HAP-1 (cell line): ENCODE measurements at regions not wholly inside any gene's neighbourhood (a gene's known extent, or its start where the extent isn't known, plus 50 kb on each side); places are given as distances from the start of the nearest gene placed in this dataset.

Experiments
- DNase-seq, 2 experiments: peaks; one replicate each; pipeline ENCODE4 v3.0.0-alpha.2; 2016 to 2020; ENCODE audit warnings: low spot score in 2 of 2
- H3K27me3 ChIP-seq: fragments of 250-450 bp; sonication (Bioruptor Pico); 2 replicates; pipeline ENCODE4 v1.5.1; 2020; ENCODE audit warnings: low read depth, mild to moderate bottlenecking, moderate library complexity
- H3K36me3 ChIP-seq: fragments of 250-450 bp; sonication (Bioruptor Pico); replicated peaks from 2 replicates; pipeline ENCODE4 v1.5.1; 2020; ENCODE audit warnings: mild to moderate bottlenecking
- H3K4me1 ChIP-seq: fragments of 250-450 bp; sonication (Bioruptor Pico); 2 replicates; pipeline ENCODE4 v1.5.1; 2020; ENCODE audit warnings: mild to moderate bottlenecking
- H3K4me3 ChIP-seq: fragments of 250-450 bp; sonication (Bioruptor Pico); 2 replicates; pipeline ENCODE4 v1.5.1; 2020; ENCODE audit warnings: mild to moderate bottlenecking, moderate library complexity
- H3K9me3 ChIP-seq: fragments of 250-450 bp; sonication (Bioruptor Pico); 2 replicates; pipeline ENCODE4 v1.5.1; 2020; ENCODE audit warnings: mild to moderate bottlenecking, moderate library complexity
- in situ Hi-C: fragments of 300-500 bp; cut with MboI; formaldehyde crosslinking; loops from 3 replicates; pipeline ENCODE4 v1.14.3; 2020; ENCODE audit warnings: low sequenced_read_pairs, inconsistent platforms, mixed read lengths

DNA sequence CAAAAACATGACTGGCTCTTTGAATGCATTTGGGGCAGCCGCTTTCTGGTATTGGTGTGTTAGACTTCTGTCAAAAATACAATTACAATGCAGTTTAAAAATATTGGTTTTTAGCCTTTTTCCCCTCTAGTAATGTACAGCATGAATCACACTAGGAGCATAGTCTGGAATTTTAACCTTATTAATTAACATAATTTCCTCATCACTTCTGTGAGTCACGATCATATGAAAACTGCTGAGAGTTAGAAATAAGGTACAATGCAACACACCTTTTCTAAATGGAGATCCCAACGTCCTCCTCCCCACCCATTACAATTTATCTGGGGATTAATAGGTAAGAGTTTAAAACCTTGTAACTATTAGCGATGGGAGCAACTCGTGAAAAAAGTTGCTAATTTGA lies 297.1 kb upstream of the RIMS1 start:
- Histone ChIP-seq H3K27me3 (no peaks in the 10 kb centered on the region), H3K36me3 (no peaks in the 10 kb centered on the region), H3K4me1 (no peaks in the 10 kb centered on the region), H3K4me3 (no peak overlapping the region), H3K9me3 (no peaks in the 10 kb centered on the region)
- in situ Hi-C loops: no loop called here
- no peak for DNase-seq

- H3K4me1 ChIP-seq: no peaks in the 10 kb centered on the region
- H3K4me3 ChIP-seq: no peak overlapping the region
- no peak for DNase-seq
- no peaks in the 10 kb centered on the region for H3K36me3 ChIP-seq
- no peaks in the 10 kb centered on the region for H3K9me3 ChIP-seq
- H3K27me3 ChIP-seq: no peaks in the 10 kb centered on the region
- in situ Hi-C loops: no loop called here
Measured at GRCh38 chr6:71592643-71593042, 293.7 kb upstream of the RIMS1 start.

GRCh38 chr6:71599359-71599758 lies 287.0 kb upstream of the RIMS1 start:
- in situ Hi-C loops: no loop called here
- Histone ChIP-seq H3K27me3 (no peaks in the 10 kb centered on the region), H3K4me1 (no peaks in the 10 kb centered on the region), H3K4me3 (no peak overlapping the region), H3K9me3 (no peaks in the 10 kb centered on the region), H3K36me3 (no peaks in the 10 kb centered on the region)
- no peak for DNase-seq

DNA sequence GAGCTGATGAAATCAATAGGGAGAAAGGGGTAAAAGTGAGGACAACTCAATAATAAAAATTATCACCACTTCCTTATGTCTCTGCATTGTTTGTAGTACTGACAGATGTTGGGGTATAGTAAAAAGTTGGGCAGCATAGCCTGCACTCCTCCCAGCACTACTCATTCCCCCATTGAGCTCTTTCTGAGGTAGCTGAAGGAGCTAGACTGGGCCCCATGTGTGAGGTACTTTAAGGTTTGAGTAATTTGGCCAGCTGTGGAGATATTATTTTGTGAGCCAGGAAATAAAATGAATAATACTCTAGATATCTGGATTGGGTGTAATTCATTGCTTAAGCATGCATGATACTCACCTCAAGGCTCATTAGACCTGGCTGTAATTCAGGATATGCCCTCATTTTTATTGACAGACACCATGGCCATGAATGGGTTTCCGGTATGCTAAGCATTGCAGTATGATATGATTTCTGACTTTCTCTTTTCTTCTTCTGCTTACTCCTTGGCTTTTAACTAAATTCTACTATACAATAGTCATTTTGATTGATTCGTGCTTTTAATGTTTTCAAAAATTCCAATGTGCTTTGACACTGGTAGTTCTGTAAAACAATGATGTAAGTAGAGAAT lies 283.9 kb upstream of the RIMS1 start:
- Histone ChIP-seq H3K36me3 (no peaks in the 10 kb centered on the region), H3K4me1 (no peaks in the 10 kb centered on the region), H3K9me3 (no peaks in the 10 kb centered on the region), H3K27me3 (no peaks in the 10 kb centered on the region), H3K4me3 (no peak overlapping the region)
- in situ Hi-C loops: no loop called here
- no peak for DNase-seq

DNA sequence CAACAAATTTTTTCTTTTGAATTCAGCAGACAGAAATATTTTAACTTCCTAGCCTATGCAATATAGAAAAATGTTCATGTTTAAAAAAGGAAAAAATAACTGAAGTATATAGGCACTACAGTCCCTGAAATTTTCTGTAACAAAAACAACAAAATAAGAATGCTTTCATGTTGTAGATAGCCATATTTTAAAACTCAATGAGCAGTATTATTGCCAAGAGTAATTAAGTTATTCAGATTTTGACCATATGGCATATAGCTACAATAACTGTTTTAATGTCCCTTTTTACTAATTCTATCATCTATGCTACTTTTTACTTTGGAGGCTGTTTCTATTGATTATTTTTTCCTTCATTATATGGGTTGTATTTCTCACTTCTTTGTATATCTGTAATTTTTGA lies 283.3 kb upstream of the RIMS1 start:
- Histone ChIP-seq H3K36me3 (no peaks in the 10 kb centered on the region), H3K9me3 (no peaks in the 10 kb centered on the region), H3K4me1 (no peaks in the 10 kb centered on the region), H3K27me3 (no peaks in the 10 kb centered on the region), H3K4me3 (no peak overlapping the region)
- in situ Hi-C loops: no loop called here
- no peak for DNase-seq

DNA sequence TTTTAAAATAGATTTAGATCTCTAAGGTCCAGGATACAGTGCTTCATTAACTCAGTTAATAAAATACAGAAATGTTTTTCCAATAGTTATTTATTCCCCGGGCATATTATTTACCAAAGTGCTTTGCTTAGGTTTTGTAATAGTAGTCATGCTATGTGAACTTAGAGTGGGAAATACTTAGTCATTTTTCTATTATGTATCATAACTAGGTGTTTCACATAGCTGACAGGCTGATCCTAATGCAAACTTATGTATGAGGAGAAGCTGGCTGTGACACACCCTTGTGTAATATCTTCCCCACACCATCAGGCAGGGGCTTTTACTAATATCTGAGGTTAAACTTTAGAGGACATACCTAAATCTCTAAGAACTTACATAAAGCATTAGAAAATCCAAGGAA lies 277.7 kb upstream of the RIMS1 start:
- no peaks in the 10 kb centered on the region for H3K4me1 ChIP-seq
- no peak overlapping the region for H3K4me3 ChIP-seq
- in situ Hi-C loops: no loop called here

DNA sequence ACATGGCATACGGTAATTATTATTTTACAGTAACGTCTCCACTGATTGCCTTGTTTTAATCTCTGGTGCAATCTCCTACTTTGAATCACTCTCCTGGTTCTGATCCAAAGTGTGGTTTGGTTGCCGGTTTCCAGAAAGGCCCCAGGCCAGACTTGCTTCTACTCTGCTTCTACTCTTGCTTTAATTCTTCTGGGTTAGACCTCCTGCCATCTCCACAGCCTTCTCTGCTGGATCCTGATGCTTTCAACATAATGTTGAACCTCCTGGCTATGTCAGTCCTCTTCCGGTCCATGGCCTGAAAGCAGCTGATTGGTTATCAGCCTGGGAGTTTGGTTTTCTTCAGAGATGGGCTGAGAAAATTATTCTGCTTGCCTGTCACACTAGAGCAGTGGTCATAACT lies 266.5 kb upstream of the RIMS1 start:
- Histone ChIP-seq H3K9me3 (no peaks in the 10 kb centered on the region), H3K4me3 (no peak overlapping the region), H3K4me1 (no peaks in the 10 kb centered on the region), H3K27me3 (no peaks in the 10 kb centered on the region; the same call in 1 of the 2 replicates), H3K36me3 (no peaks in the 10 kb centered on the region)
- in situ Hi-C loops: no loop called here
- no peak for DNase-seq

More for the DNA sequence above, 277.7 kb upstream of the RIMS1 start:
- peaks cover 6% of the 10 kb centered on the region; the same call in 1 of the 2 replicates for H3K27me3 ChIP-seq
- no peak for DNase-seq
- no peaks in the 10 kb centered on the region for H3K9me3 ChIP-seq
- H3K36me3 ChIP-seq: no peaks in the 10 kb centered on the region

- H3K27me3 ChIP-seq: no peaks in the 10 kb centered on the region; the same call in 1 of the 2 replicates
- in situ Hi-C loops: no loop called here
- H3K9me3 ChIP-seq: no peaks in the 10 kb centered on the region
- no peak overlapping the region for H3K4me3 ChIP-seq
- DNase-seq: peak in 1 of 2 experiments; percentile 10
- no peaks in the 10 kb centered on the region for H3K4me1 ChIP-seq
- H3K36me3 ChIP-seq: no peaks in the 10 kb centered on the region
Measured at GRCh38 chr6:71621918-71622519, 264.3 kb upstream of the RIMS1 start.

DNA sequence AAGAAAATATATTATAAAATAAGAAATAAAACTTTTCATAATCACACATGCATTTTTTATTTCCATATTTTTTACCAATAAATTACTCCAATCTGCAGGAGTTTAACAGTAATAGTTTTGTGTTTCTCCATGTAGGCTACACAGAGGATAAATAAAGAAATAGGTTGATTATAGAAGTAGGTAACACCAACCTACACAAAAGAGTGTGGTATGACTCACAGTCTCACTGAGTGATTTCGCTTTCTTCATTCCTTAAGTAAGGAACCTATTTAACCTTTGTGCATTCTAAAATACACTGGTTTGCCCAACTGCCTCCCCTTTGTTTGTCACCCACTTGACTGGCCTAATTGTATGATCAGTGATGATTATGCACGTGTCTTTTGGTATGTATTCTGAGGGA lies 244.2 kb upstream of the RIMS1 start:
- Histone ChIP-seq H3K27me3 (0 out of 2 replicates have a peak, but pooled peaks cover 2% of the 10 kb centered on the region), H3K36me3 (no peaks in the 10 kb centered on the region), H3K4me3 (no peak overlapping the region), H3K9me3 (no peaks in the 10 kb centered on the region), H3K4me1 (no peaks in the 10 kb centered on the region)
- no peak for DNase-seq
- in situ Hi-C loops: no loop called here

GRCh38 chr6:71642793-71643192 lies 243.6 kb upstream of the RIMS1 start:
- Histone ChIP-seq H3K36me3 (no peaks in the 10 kb centered on the region), H3K4me1 (no peaks in the 10 kb centered on the region), H3K27me3 (0 out of 2 replicates have a peak, but pooled peaks cover 2% of the 10 kb centered on the region), H3K9me3 (no peaks in the 10 kb centered on the region), H3K4me3 (no peak overlapping the region)
- in situ Hi-C loops: no loop called here
- DNase-seq: no peak

DNA sequence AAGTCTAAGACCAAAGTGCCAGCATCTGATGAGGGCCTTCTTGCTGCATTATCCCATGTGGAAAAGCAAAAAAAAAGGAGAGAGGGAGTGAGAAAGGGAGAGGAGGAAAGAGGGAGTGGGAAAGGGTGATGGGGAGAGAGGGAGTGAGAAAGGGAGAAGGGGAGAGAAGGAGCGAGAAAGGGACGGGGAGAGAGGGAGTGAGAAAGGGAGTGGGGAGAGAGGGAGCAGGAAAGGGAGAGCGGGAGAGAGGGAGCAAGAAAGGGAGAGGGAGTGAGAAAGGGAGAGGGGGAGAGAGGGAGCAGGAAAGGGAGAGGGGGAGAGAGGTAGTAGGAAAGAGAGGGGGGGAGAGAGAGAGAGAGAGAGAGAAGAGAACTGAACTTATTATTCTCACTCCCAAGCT lies 241.1 kb upstream of the RIMS1 start:
- H3K4me1 ChIP-seq: no peaks in the 10 kb centered on the region
- H3K9me3 ChIP-seq: no peaks in the 10 kb centered on the region
- no peak overlapping the region for H3K4me3 ChIP-seq
- H3K27me3 ChIP-seq: 0 out of 2 replicates have a peak, but pooled peaks cover 2% of the 10 kb centered on the region
- in situ Hi-C loops: no loop called here
- no peaks in the 10 kb centered on the region for H3K36me3 ChIP-seq
- no peak for DNase-seq

DNA sequence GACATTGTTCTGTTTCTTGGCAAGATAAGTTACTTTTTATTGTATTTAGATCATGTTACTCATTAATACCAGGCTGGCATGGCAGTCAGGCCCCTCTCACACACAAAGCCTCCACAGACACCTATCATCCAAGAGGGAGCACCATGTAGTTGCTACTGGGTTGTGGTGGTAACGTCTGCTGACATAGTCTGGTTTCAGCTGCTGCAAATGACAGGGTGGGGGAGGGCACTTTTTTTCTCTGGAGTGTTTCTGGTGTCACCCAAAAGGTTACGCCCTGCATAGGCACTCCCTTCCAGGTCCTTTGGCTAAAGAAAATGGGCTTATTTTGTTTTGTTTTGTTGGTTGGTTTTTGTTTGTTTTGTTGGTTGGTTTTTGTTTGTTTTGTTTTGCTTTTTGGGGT lies 236.4 kb upstream of the RIMS1 start:
- H3K4me1 ChIP-seq: no peaks in the 10 kb centered on the region
- no peak for DNase-seq
- no peaks in the 10 kb centered on the region for H3K9me3 ChIP-seq
- H3K4me3 ChIP-seq: no peak overlapping the region
- H3K27me3 ChIP-seq: peaks cover 4% of the 10 kb centered on the region; the same call in 1 of the 2 replicates
- no peaks in the 10 kb centered on the region for H3K36me3 ChIP-seq
- in situ Hi-C loops: no loop called here

GRCh38 chr6:71651636-71652035 lies 234.7 kb upstream of the RIMS1 start:
- DNase-seq: no peak
- no peaks in the 10 kb centered on the region for H3K9me3 ChIP-seq
- in situ Hi-C loops: no loop called here
- no peak overlapping the region for H3K4me3 ChIP-seq
- H3K27me3 ChIP-seq: peaks cover 4% of the 10 kb centered on the region; the same call in 1 of the 2 replicates
- no peaks in the 10 kb centered on the region for H3K36me3 ChIP-seq
- H3K4me1 ChIP-seq: no peaks in the 10 kb centered on the region

DNA sequence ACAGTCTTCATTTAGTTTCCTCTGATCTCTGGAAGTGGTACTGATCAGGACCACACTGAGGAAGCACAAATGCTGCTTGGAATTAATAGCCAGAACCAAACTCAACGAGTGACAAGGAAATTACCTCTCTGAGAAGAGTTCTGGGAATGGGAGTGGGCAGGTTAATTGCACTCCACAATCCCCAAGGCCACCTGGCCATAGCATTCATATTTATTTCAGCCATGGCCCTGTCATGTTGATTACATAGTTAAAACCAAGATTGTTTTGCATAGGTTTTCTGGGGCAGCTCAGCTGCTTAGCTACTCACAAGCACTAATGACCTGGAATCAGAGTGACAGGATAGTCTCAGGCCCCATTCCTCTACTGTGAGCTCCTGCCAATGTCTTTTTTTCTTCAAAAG lies 230.2 kb upstream of the RIMS1 start:
- H3K9me3 ChIP-seq: no peaks in the 10 kb centered on the region
- H3K27me3 ChIP-seq: peaks cover 4% of the 10 kb centered on the region; the same call in 1 of the 2 replicates
- in situ Hi-C loops: no loop called here
- H3K4me3 ChIP-seq: no peak overlapping the region
- H3K36me3 ChIP-seq: no peaks in the 10 kb centered on the region
- no peaks in the 10 kb centered on the region for H3K4me1 ChIP-seq
- no peak for DNase-seq
